Erythroblast (primary cell): ENCODE measurements at regions not wholly inside any gene's neighbourhood (a gene's known extent, or its start where the extent isn't known, plus 50 kb on each side); places are given as distances from the start of the nearest gene placed in this dataset.
"Not testable (repeated sequence)": the region's sequence is repeated elsewhere in the genome, so short reads cannot be mapped to it uniquely, and the experiment has no call there.

Experiments
- GATA1 ChIP-seq: IDR thresholded peaks from 2 replicates; pipeline ENCODE4 v1.6.1; 2011; ENCODE audit warnings: low read depth, mild to moderate bottlenecking, control low read depth, low read length, moderate library complexity
- POLR2A ChIP-seq: IDR thresholded peaks from 2 replicates; pipeline ENCODE4 v1.6.1; 2011; ENCODE audit warnings: mild to moderate bottlenecking, low read length

- not testable (repeated sequence) for TF ChIP-seq POLR2A, GATA1
Measured at GRCh38 chr14:43067372-43067771, 1439.7 kb downstream of the FSCB start.
